ENCODE measurements at regions not wholly inside any gene's neighbourhood (a gene's known extent, or its start where the extent isn't known, plus 50 kb on each side); places are given as distances from the start of the nearest gene placed in this dataset.

- TF ChIP-seq CTCF (IDR thresholded peaks at IDR 0.05) (no peak), POLR2A (IDR thresholded peaks at IDR 0.05) (no peak)
Measured at GRCh38 chr18:22019193-22019592, 150.2 kb upstream of the GATA6 start.
